ENCODE measurements at regions not wholly inside any gene's neighbourhood (a gene's known extent, or its start where the extent isn't known, plus 50 kb on each side); places are given as distances from the start of the nearest gene placed in this dataset.

DNA sequence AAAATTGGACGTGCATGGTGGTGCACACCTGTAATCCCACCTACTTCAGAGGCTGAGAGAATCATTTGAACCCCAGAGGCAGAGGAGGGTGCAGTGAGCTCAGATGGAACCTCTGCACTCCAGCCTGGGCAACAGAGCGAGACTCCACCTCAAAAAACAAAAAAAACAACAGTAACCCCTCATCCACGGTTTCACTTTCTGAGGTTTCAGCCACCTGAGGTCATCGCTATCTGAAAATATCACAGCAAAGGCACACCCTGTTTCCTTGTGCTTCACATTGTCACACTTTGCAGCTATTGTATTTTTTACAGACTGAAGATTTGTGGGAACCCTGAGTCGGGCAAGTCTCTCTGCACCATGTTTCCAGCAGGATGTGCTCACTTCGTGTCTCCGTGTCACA lies 54.1 kb upstream of the FOXQ1 start:
- in situ Hi-C loops (cut with MboI), result no loop called here
- no peaks in the 10 kb centered on the region for H4K20me1 ChIP-seq (ENCODE audit: control insufficient read depth, insufficient read depth)

More for the DNA sequence above, 54.1 kb upstream of the FOXQ1 start:
- ChIA-PET SMC1A (ENCODE audit: uncharacterized antibody, unreplicated experiment) (interaction anchor here (1.3 kb wide), 1 partner anchor 12 kb away, joined by 4 read pairs; no protein-coding TSS in a partner anchor), CTCF (interaction anchor here (2.0 kb wide), 1 partner anchor 11 kb away, joined by 6 read pairs; no protein-coding TSS in a partner anchor), RAD21 (ENCODE audit: unreplicated experiment) (no interaction called here), POLR2A (no interaction called here)
- ATAC-seq (peak; percentile 31; the same call in 1 of the 3 replicates), DNase-seq (ENCODE audit: low read depth, low spot score) (no peak), FAIRE-seq (no peak)
- H3K4me3 ChIP-seq, result no peak overlapping the region
- no peaks in the 10 kb centered on the region for H3K79me2 ChIP-seq (ENCODE audit: control insufficient read depth, insufficient read depth, low read length)
- no peak for TF ChIP-seq IRF3 (IDR thresholded peaks at IDR 0.05)
- TF ChIP-seq JUNB (IDR thresholded peaks at IDR 0.05), result no peak
- no peak for TF ChIP-seq LARP7 (IDR thresholded peaks at IDR 0.05)
- TF ChIP-seq POLR2A (IDR thresholded peaks at IDR 0.05; ENCODE audit: low read depth, low read length), result no peak
- no peak for TF ChIP-seq KLF5 (IDR thresholded peaks at IDR 0.05; ENCODE audit: partially characterized antibody)
- TF ChIP-seq MXI1 (IDR thresholded peaks at IDR 0.05; ENCODE audit: low read depth, low read length), result no peak
- TF ChIP-seq ZSCAN29 (IDR thresholded peaks at IDR 0.05), result no peak
- TF ChIP-seq EP300 (IDR thresholded peaks at IDR 0.05; ENCODE audit: borderline replicate concordance in 1 of 2, control insufficient read depth in 1 of 2, low read depth in 2 of 2, low read length in 2 of 2), result no peak
- TF ChIP-seq MTA3 (IDR thresholded peaks at IDR 0.05; ENCODE audit: borderline replicate concordance, low read length), result no peak
- no peak for TF ChIP-seq SKIL (IDR thresholded peaks at IDR 0.05; ENCODE audit: low read depth, poor library complexity, severe bottlenecking)
- TF ChIP-seq RAD51 (IDR thresholded peaks at IDR 0.05), result no peak
- TF ChIP-seq HDGF (IDR thresholded peaks at IDR 0.05), result no peak
- TF ChIP-seq ZZZ3 (IDR thresholded peaks at IDR 0.05; ENCODE audit: control insufficient read depth, insufficient read length, low read depth), result no peak
- TF ChIP-seq, protein P1, sequence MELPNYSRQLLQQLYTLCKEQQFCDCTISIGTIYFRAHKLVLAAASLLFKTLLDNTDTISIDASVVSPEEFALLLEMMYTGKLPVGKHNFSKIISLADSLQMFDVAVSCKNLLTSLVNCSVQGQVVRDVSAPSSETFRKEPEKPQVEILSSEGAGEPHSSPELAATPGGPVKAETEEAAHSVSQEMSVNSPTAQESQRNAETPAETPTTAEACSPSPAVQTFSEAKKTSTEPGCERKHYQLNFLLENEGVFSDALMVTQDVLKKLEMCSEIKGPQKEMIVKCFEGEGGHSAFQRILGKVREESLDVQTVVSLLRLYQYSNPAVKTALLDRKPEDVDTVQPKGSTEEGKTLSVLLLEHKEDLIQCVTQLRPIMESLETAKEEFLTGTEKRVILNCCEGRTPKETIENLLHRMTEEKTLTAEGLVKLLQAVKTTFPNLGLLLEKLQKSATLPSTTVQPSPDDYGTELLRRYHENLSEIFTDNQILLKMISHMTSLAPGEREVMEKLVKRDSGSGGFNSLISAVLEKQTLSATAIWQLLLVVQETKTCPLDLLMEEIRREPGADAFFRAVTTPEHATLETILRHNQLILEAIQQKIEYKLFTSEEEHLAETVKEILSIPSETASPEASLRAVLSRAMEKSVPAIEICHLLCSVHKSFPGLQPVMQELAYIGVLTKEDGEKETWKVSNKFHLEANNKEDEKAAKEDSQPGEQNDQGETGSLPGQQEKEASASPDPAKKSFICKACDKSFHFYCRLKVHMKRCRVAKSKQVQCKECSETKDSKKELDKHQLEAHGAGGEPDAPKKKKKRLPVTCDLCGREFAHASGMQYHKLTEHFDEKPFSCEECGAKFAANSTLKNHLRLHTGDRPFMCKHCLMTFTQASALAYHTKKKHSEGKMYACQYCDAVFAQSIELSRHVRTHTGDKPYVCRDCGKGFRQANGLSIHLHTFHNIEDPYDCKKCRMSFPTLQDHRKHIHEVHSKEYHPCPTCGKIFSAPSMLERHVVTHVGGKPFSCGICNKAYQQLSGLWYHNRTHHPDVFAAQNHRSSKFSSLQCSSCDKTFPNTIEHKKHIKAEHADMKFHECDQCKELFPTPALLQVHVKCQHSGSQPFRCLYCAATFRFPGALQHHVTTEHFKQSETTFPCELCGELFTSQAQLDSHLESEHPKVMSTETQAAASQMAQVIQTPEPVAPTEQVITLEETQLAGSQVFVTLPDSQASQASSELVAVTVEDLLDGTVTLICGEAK (IDR thresholded peaks at IDR 0.05; ENCODE audit: borderline replicate concordance), result no peak
- TF ChIP-seq CEBPB (IDR thresholded peaks at IDR 0.05; ENCODE audit: borderline replicate concordance in 1 of 2, low read depth in 2 of 2, low read length in 2 of 2), result no peak
- 23% methylated on average over 7 of the region's 7 CpGs for WGBS (ENCODE audit: insufficient coverage, insufficient replicate concordance, low lambda C conversion rate, missing lambda C conversion rate)
- H3K9ac ChIP-seq (ENCODE audit: control insufficient read depth, insufficient read depth, low read length), result no peak overlapping the region
- no peaks in the 10 kb centered on the region for H3K36me3 ChIP-seq (ENCODE audit: control insufficient read depth in 2 of 2, insufficient read depth in 2 of 2, low read length in 1 of 2)
- peaks cover 0 to 4% of the 10 kb centered on the region in 2 experiments; a peak in 2 of 4 replicates for H3K27me3 ChIP-seq (replicated peaks in 1 of 2; ENCODE audit: control insufficient read depth in 2 of 2, insufficient read depth in 2 of 2, low read length in 1 of 2)
- H3K9me3 ChIP-seq (replicated peaks; ENCODE audit: control insufficient read depth, insufficient read depth, low read length), result no peaks in the 10 kb centered on the region
- H3K4me2 ChIP-seq (ENCODE audit: control insufficient read depth, insufficient read depth), result no peak overlapping the region
- no peak overlapping the region for H2AFZ ChIP-seq (ENCODE audit: control insufficient read depth, low read depth, low read length)
- H3K4me1 ChIP-seq (ENCODE audit: control insufficient read depth, insufficient read depth, low read length), result no peaks in the 10 kb centered on the region
- intact Hi-C loops (cut with micrococcal nuclease; ENCODE audit: unreplicated experiment), result no loop called here
- BruUV-seq (replicated peaks), result no TSS peak
- H3K27ac ChIP-seq (ENCODE audit: control insufficient read depth, insufficient read depth), result no peak overlapping the region

All from GM12878 (cell line).